Peyer's patch (tissue), 4 donors: ENCODE measurements at regions not wholly inside any gene's neighbourhood (a gene's known extent, or its start where the extent isn't known, plus 50 kb on each side); places are given as distances from the start of the nearest gene placed in this dataset.

ENCODE experiments used
- DNase-seq, 3 donors: peaks; one replicate each; pipeline ENCODE4 v3.0.0-alpha.2; 2017 to 2019
- H3K27ac ChIP-seq, 4 donors: fragments of 200-600 bp; sonication (generic); one replicate each; pipeline ENCODE4 v1.5.1; 2016 to 2019
- H3K27me3 ChIP-seq, 2 donors: fragments of 200-600 bp; sonication (generic); one replicate each; pipeline ENCODE4 v1.5.1; 2019
- H3K36me3 ChIP-seq, 3 donors: fragments of 200-600 bp; sonication (generic); one replicate each; pipeline ENCODE4 v1.5.1; 2016 to 2019
- H3K4me1 ChIP-seq, 4 donors: fragments of 200-600 bp; sonication (generic); one replicate each; pipeline ENCODE4 v1.5.1; 2016 to 2019
- H3K4me3 ChIP-seq, 4 donors: fragments of 200-600 bp; sonication (generic); 1 replicate in 3 of 4; 2 replicates in 1 of 4; pipeline ENCODE4 v1.5.1; 2016 to 2019; ENCODE audit warnings: mild to moderate bottlenecking in 1 of 4
- H3K9me3 ChIP-seq, 4 donors: fragments of 200-600 bp; sonication (generic); one replicate each; pipeline ENCODE4 v1.5.1; 2016 to 2019; ENCODE audit warnings: mild to moderate bottlenecking in 1 of 4
- POLR2A ChIP-seq, 2 donors: fragments of 450-650 bp; IDR thresholded peaks; one replicate each; pipeline ENCODE4 v1.5.1; 2017; ENCODE audit warnings: antibody characterized with exemption in 2 of 2, mild to moderate bottlenecking in 2 of 2, moderate library complexity in 2 of 2
- TF ChIP-seq, protein P1 (sequence below), 6 experiments: fragments of 450-650 bp in 4 of 6; fragments of 200-600 bp in 2 of 6; sonication (generic) in 1 of 6; IDR thresholded peaks; one replicate each; pipeline ENCODE4 v1.5.1; 2017 to 2019; ENCODE audit warnings: antibody characterized with exemption in 6 of 6, mild to moderate bottlenecking in 3 of 6, moderate library complexity in 1 of 6

DNA sequence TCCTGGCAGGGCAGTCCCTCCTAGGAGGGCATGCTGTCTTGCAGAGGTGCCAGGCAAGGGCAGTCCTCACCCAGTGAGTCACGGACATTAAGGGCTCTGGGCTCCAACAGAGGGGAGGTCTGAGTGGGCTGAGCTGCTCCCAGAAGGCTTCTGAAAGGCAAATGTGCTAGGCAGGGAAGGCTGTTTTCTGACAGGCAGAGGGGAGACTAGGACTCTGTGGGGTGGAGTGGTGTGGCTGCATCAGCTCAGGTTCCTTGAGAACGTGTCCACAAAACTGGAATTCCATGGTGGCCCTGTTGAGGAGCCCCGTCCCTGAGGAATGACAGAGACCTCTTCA lies 283.5 kb downstream of the MYCN start:
- no peak for DNase-seq
- TF ChIP-seq, protein P1, sequence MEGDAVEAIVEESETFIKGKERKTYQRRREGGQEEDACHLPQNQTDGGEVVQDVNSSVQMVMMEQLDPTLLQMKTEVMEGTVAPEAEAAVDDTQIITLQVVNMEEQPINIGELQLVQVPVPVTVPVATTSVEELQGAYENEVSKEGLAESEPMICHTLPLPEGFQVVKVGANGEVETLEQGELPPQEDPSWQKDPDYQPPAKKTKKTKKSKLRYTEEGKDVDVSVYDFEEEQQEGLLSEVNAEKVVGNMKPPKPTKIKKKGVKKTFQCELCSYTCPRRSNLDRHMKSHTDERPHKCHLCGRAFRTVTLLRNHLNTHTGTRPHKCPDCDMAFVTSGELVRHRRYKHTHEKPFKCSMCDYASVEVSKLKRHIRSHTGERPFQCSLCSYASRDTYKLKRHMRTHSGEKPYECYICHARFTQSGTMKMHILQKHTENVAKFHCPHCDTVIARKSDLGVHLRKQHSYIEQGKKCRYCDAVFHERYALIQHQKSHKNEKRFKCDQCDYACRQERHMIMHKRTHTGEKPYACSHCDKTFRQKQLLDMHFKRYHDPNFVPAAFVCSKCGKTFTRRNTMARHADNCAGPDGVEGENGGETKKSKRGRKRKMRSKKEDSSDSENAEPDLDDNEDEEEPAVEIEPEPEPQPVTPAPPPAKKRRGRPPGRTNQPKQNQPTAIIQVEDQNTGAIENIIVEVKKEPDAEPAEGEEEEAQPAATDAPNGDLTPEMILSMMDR (IDR thresholded peaks at IDR 0.05) = no peak
- no peak for TF ChIP-seq POLR2A (IDR thresholded peaks at IDR 0.05)
- Histone ChIP-seq H3K4me1 (no peaks in the 10 kb centered on the region), H3K36me3 (no peaks in the 10 kb centered on the region), H3K27ac (no peak overlapping the region), H3K9me3 (no peaks in the 10 kb centered on the region), H3K27me3 (no peaks in the 10 kb centered on the region), H3K4me3 (no peak overlapping the region)

DNA sequence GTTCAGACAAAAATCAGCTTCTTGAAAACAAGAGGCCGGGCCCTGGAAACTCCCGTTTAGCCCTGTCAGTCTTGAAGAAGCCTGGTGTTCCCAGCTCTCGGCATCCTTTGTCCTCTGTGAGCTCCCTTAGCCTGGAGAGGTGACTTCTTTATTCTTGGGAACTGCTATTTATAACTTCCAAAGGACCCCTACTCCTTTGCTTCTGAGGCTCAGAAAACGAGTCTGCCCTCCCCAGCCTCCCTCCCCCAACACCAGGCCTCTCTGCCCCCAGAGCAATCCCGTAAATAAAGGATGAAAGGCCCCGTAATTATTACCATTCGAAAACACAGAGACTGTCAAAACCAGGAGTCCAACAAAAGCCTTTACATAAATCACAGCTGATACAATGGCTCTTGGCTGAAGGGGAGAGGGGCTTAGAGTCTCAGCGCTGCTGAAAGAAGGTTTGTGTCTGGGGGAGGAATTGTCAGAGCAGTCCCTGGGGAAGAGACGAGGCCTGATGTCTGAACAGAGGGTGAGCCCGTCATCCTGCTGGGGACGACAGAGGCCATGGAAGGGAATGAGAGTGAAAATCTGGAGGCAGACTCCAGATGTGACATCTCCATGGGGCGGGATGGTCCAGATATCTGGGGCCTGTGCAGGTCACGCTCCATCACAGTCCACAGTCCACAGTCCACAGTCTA lies 283.0 kb downstream of the MYCN start:
- Histone ChIP-seq H3K4me1 (no peaks in the 10 kb centered on the region), H3K27me3 (no peaks in the 10 kb centered on the region), H3K4me3 (no peak overlapping the region), H3K36me3 (no peaks in the 10 kb centered on the region), H3K9me3 (no peaks in the 10 kb centered on the region), H3K27ac (no peak overlapping the region)
- TF ChIP-seq, protein P1 (IDR thresholded peaks at IDR 0.05) = no peak
- TF ChIP-seq POLR2A (IDR thresholded peaks at IDR 0.05) = no peak
- DNase-seq = no peak

DNA sequence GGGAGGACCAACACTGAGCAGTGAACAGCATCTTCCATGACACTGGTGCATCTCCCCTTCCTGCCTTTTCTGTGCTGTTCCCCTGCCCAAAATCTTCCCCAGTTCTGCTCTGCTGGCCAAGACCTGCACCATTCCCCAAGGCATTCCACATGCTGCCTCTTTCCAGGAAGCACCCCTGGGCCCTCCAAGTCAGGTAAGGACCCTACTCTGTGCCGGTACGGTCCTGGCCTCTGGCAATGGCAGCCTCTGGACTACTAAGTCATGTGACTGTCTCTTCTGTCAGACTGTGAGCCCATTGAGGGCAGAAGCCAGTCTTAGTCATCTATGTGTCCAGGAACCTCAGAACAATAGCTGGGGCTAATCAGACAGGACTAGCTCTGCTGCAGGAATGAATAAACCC lies 282.0 kb downstream of the MYCN start:
- H3K27me3 ChIP-seq = no peaks in the 10 kb centered on the region
- DNase-seq = no peak
- H3K4me3 ChIP-seq = no peak overlapping the region
- H3K4me1 ChIP-seq = no peaks in the 10 kb centered on the region
- no peaks in the 10 kb centered on the region for H3K36me3 ChIP-seq
- no peak for TF ChIP-seq POLR2A (IDR thresholded peaks at IDR 0.05)
- TF ChIP-seq, protein P1 (IDR thresholded peaks at IDR 0.05) = no peak
- H3K27ac ChIP-seq = no peak overlapping the region
- no peaks in the 10 kb centered on the region for H3K9me3 ChIP-seq

GRCh38 chr2:16221461-16222010 lies 281.2 kb downstream of the MYCN start:
- Histone ChIP-seq H3K36me3 (no peaks in the 10 kb centered on the region), H3K4me3 (no peak overlapping the region), H3K4me1 (no peaks in the 10 kb centered on the region), H3K27me3 (no peaks in the 10 kb centered on the region), H3K27ac (no peak overlapping the region), H3K9me3 (no peaks in the 10 kb centered on the region)
- DNase-seq = no peak
- TF ChIP-seq, protein P1 (IDR thresholded peaks at IDR 0.05) = no peak
- no peak for TF ChIP-seq POLR2A (IDR thresholded peaks at IDR 0.05)

GRCh38 chr2:16219292-16219975 lies 279.1 kb downstream of the MYCN start:
- DNase-seq = no peak
- Histone ChIP-seq H3K27ac (no peak overlapping the region), H3K4me1 (no peaks in the 10 kb centered on the region), H3K4me3 (no peak overlapping the region), H3K9me3 (no peaks in the 10 kb centered on the region), H3K36me3 (no peaks in the 10 kb centered on the region), H3K27me3 (no peaks in the 10 kb centered on the region)
- TF ChIP-seq, protein P1 (IDR thresholded peaks at IDR 0.05) = no peak
- no peak for TF ChIP-seq POLR2A (IDR thresholded peaks at IDR 0.05)
